ENCODE measurements at regions not wholly inside any gene's neighbourhood (a gene's known extent, or its start where the extent isn't known, plus 50 kb on each side); places are given as distances from the start of the nearest gene placed in this dataset.

GRCh38 chr7:124171068-124171467, 138.2 kb upstream of the TMEM229A start (continued):
- TF ChIP-seq REST (IDR thresholded peaks at IDR 0.05; ENCODE audit: low read depth, low read length) (no peak), TEAD4 (IDR thresholded peaks at IDR 0.05; ENCODE audit: borderline replicate concordance, insufficient read depth) (no peak), FOXM1 (IDR thresholded peaks at IDR 0.05; ENCODE audit: low read depth) (no peak)

- DNase-seq, result no peak
- ChIA-PET CTCF (interaction anchor here (1.2 to 5.1 kb wide), 4 partner anchors 13 to 616 kb away, joined by 3 to 54 read pairs (median 4); no protein-coding TSS in a partner anchor), POLR2A (no interaction called here)
- H3K9me3 ChIP-seq, result no peaks in the 10 kb centered on the region
- H3K4me3 ChIP-seq (ENCODE audit: low read depth in 2 of 2, low read length in 1 of 2), result no peak overlapping the region
- no peak overlapping the region for H3K9ac ChIP-seq
- no peaks in the 10 kb centered on the region for H3K79me2 ChIP-seq (ENCODE audit: insufficient read depth)
- 36% methylated on average over 2 of the region's 2 CpGs for WGBS (ENCODE audit: low lambda C conversion rate)
- H3K4me2 ChIP-seq, result no peak overlapping the region
- no peaks in the 10 kb centered on the region for H3K27me3 ChIP-seq (ENCODE audit: insufficient read depth)
- no peaks in the 10 kb centered on the region for H4K20me1 ChIP-seq (ENCODE audit: insufficient read depth)
- H3K27ac ChIP-seq (ENCODE audit: low read depth in 2 of 2, low read length in 1 of 2), result no peak overlapping the region
- H3K36me3 ChIP-seq (replicated peaks in 1 of 2; ENCODE audit: control insufficient read depth in 1 of 2, insufficient read depth in 2 of 2, low read length in 1 of 2), result no peaks in the 10 kb centered on the region
- H3K4me1 ChIP-seq (ENCODE audit: control insufficient read depth in 1 of 2, insufficient read depth in 2 of 2, low read depth in 1 of 2, low read length in 1 of 2), result no peaks in the 10 kb centered on the region
- H3K9me2 ChIP-seq, result no peaks in the 10 kb centered on the region
- H3F3A ChIP-seq (replicated peaks; ENCODE audit: insufficient read depth), result no peaks in the 10 kb centered on the region
- H2AFZ ChIP-seq (ENCODE audit: low read depth), result no peak overlapping the region
- TF ChIP-seq TAF1 (IDR thresholded peaks at IDR 0.05; ENCODE audit: borderline replicate concordance, low read depth, low read length), result no peak
- TF ChIP-seq SIN3A (IDR thresholded peaks at IDR 0.05; ENCODE audit: borderline replicate concordance, low read depth, low read length), result no peak
- no peak for TF ChIP-seq EP300 (IDR thresholded peaks at IDR 0.05; ENCODE audit: borderline replicate concordance in 1 of 2, low read depth in 1 of 2, low read length in 1 of 2)
- no peak for TF ChIP-seq FOXJ3 (CRISPR knock-in tag; IDR thresholded peaks at IDR 0.05)
- TF ChIP-seq CTCF (IDR thresholded peaks at IDR 0.05), result no peak
- no peak for TF ChIP-seq JUND (IDR thresholded peaks at IDR 0.05)
- no peak for TF ChIP-seq RAD21 (IDR thresholded peaks at IDR 0.05; ENCODE audit: low read length)
- TF ChIP-seq TEAD4 (IDR thresholded peaks at IDR 0.05; ENCODE audit: borderline replicate concordance, insufficient read depth), result no peak
- TF ChIP-seq FOXM1 (IDR thresholded peaks at IDR 0.05; ENCODE audit: low read depth), result no peak
- TF ChIP-seq REST (IDR thresholded peaks at IDR 0.05; ENCODE audit: low read depth, low read length), result no peak
- TF ChIP-seq MEF2A (IDR thresholded peaks at IDR 0.05; ENCODE audit: borderline replicate concordance, low read depth), result no peak
- TF ChIP-seq EZH2phosphoT487 (IDR thresholded peaks at IDR 0.05; ENCODE audit: borderline replicate concordance, low read depth), result no peak
These were observed 135.7 kb upstream of the TMEM229A start for GRCh38 chr7:124168616-124169015.

All from SK-N-SH (cell line).